ENCODE measurements at regions not wholly inside any gene's neighbourhood (a gene's known extent, or its start where the extent isn't known, plus 50 kb on each side); places are given as distances from the start of the nearest gene placed in this dataset.

DNA sequence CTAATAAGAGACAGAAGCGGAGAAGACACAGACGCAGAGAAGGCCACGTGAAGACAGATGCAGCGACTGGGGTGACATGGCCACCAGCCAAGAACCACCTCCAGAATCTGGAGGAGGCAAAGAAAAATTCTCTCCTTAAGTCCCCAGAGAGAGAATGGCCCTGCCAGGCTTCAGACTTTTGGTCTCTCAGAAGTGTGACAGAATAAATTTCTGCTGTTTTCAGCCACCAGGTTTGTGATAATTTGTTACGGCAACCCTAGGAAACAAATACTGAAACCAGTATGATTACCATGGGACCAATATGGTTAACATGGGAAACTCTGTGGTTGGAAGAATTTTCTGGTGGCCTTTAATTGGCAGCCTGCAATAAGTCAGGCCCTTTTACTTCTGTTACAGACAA, 63.9 kb upstream of the DOCK9 start:
- H3K27me3 ChIP-seq (ENCODE audit: control insufficient read depth, insufficient read depth, low read length): no peaks in the 10 kb centered on the region
- H3K9ac ChIP-seq (ENCODE audit: low read length): no peak overlapping the region
- H3K36me3 ChIP-seq (ENCODE audit: control insufficient read depth, insufficient read depth, low read length): no peaks in the 10 kb centered on the region
- peaks cover 37% of the 10 kb centered on the region for H3K4me1 ChIP-seq (ENCODE audit: control insufficient read depth, insufficient read depth, low read length)
- no peak overlapping the region for H3K4me3 ChIP-seq (ENCODE audit: low read length)
- no peaks in the 10 kb centered on the region for H3K9me3 ChIP-seq (ENCODE audit: control insufficient read depth, low read length)

DNA sequence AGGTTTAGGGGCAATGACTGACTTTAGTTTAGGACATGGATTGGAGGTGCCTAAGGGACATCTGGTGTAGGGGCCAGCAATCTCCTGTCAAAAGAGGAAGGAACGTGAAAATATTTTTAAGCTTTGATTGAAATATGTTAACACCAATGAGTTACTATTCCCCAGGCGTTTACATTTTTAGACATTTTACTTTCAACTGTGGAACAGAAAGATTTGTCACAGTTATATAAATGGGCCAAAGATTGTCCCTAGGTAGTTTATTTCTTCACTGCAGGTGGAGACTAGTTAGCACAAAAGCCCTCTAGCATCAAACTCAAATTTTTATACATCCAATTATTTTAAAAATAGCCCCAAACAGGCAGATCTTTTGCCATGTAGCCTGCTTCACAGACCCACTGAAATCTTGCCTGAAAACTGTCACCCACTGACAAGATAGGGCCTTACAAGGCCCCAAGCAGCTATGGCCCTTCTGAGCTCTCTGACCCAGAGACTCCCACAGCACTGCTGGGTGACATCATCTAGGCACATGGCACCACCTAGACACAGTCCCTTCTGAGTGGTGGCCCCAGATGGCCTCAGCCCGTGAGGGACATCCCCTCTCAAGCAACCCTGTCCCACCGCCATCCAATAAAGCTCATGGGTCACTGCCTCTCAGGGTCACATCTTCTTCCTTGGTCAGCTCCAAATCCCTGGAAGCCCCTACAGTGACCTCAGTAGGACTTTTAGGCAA, 64.8 kb upstream of the DOCK9 start:
- no peaks in the 10 kb centered on the region for H3K27me3 ChIP-seq (ENCODE audit: control insufficient read depth, insufficient read depth, low read length)
- H3K9ac ChIP-seq (ENCODE audit: low read length): no peak overlapping the region
- no peaks in the 10 kb centered on the region for H3K9me3 ChIP-seq (ENCODE audit: control insufficient read depth, low read length)
- H3K4me3 ChIP-seq (ENCODE audit: low read length): no peak overlapping the region
- no peaks in the 10 kb centered on the region for H3K36me3 ChIP-seq (ENCODE audit: control insufficient read depth, insufficient read depth, low read length)
- peaks cover 39% of the 10 kb centered on the region for H3K4me1 ChIP-seq (ENCODE audit: control insufficient read depth, insufficient read depth, low read length)

DNA sequence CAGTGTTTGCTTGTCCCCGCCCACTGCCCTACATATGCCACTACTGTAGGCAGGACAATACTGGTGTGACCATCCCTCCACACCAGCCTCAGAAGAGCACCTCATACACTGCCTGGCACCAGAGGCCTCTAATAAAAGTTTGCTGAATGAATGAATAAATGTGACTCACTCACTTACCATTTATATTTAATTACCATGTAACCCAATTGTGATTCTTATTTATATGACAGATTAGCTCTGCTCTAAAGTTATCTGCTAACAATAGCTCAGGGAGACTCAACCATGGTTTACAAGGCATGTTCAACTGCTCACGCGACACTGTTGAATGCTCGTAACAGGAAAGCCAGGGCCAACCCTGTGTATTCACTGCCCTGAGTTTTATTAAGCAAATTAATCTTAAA, 66.0 kb upstream of the DOCK9 start:
- H3K4me1 ChIP-seq (ENCODE audit: control insufficient read depth, insufficient read depth, low read length): peaks cover 39% of the 10 kb centered on the region
- no peaks in the 10 kb centered on the region for H3K27me3 ChIP-seq (ENCODE audit: control insufficient read depth, insufficient read depth, low read length)
- H3K36me3 ChIP-seq (ENCODE audit: control insufficient read depth, insufficient read depth, low read length): no peaks in the 10 kb centered on the region

DNA sequence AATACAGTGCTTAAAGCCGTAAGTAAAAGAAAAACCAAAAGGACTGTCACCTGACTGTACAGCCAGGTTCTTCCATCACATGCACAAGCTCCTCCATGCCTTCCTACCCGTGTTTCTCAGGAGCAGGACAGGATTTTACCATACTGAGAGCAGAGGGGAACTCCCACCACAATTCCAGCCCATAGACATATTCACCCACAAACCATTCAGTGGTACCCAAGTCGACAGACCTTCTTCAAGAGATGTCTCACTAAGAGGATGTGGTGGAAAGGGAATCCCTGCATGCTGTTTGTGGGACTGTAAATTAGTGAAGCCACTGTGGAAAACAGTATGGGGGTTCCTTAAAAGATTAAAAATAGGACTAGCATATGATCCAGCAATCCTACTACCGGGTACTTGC, 66.9 kb upstream of the DOCK9 start:
- Histone ChIP-seq H3K9ac (ENCODE audit: low read length) (no peak overlapping the region), H3K27me3 (ENCODE audit: control insufficient read depth, insufficient read depth, low read length) (no peaks in the 10 kb centered on the region), H3K36me3 (ENCODE audit: control insufficient read depth, insufficient read depth, low read length) (no peaks in the 10 kb centered on the region), H3K4me1 (ENCODE audit: control insufficient read depth, insufficient read depth, low read length) (peaks cover 39% of the 10 kb centered on the region), H3K4me3 (ENCODE audit: low read length) (no peak overlapping the region), H3K9me3 (ENCODE audit: control insufficient read depth, low read length) (no peaks in the 10 kb centered on the region)

More for the DNA sequence above, 66.0 kb upstream of the DOCK9 start:
- no peak overlapping the region for H3K4me3 ChIP-seq (ENCODE audit: low read length)
- H3K9ac ChIP-seq (ENCODE audit: low read length): no peak overlapping the region
- H3K9me3 ChIP-seq (ENCODE audit: control insufficient read depth, low read length): no peaks in the 10 kb centered on the region

DNA sequence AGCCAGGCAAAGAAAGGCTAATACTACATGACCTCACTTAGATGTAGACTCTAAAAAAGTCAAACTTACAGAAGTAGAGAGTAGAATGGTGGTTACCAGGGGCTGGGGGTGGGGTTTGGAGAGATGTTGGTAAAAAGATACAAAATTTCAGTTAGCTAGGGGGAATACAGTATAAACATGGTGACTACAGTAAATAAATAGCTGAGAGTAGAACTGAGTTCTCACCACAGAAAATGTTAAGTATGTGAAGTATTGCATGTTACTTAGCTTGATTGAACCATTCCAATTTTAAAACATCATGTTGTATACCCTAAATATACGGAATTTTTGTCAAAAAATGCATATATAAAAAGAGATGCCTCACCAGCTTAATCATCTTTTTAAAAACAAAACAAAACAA, 67.5 kb upstream of the DOCK9 start:
- H3K9me3 ChIP-seq (ENCODE audit: control insufficient read depth, low read length): no peaks in the 10 kb centered on the region
- H3K4me3 ChIP-seq (ENCODE audit: low read length): no peak overlapping the region
- H3K9ac ChIP-seq (ENCODE audit: low read length): no peak overlapping the region
- H3K4me1 ChIP-seq (ENCODE audit: control insufficient read depth, insufficient read depth, low read length): peaks cover 35% of the 10 kb centered on the region
- no peaks in the 10 kb centered on the region for H3K36me3 ChIP-seq (ENCODE audit: control insufficient read depth, insufficient read depth, low read length)
- no peaks in the 10 kb centered on the region for H3K27me3 ChIP-seq (ENCODE audit: control insufficient read depth, insufficient read depth, low read length)

DNA sequence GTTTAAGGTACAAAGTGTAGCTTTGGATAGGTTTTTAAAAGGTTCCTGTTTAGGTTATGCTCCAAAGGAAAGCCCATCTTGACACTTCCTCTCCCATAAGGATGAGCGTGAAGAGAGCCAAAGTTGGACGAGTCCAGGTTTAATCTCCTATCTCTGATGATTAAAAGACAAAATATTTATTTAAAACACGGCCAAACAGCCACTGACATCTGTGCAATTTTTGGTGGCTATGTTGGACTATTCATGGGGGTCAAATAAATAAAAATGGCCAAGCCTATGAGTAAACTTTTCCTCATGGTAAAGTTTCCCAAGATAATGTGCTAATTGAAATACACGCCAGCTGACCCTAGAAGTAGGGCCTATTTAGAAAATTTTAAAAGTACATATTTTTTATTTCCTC, 69.0 kb upstream of the DOCK9 start:
- H3K9me3 ChIP-seq (ENCODE audit: control insufficient read depth, low read length): no peaks in the 10 kb centered on the region
- H3K9ac ChIP-seq (ENCODE audit: low read length): no peak overlapping the region
- H3K4me3 ChIP-seq (ENCODE audit: low read length): no peak overlapping the region
- H3K4me1 ChIP-seq (ENCODE audit: control insufficient read depth, insufficient read depth, low read length): peaks cover 30% of the 10 kb centered on the region
- H3K36me3 ChIP-seq (ENCODE audit: control insufficient read depth, insufficient read depth, low read length): no peaks in the 10 kb centered on the region
- H3K27me3 ChIP-seq (ENCODE audit: control insufficient read depth, insufficient read depth, low read length): no peaks in the 10 kb centered on the region

DNA sequence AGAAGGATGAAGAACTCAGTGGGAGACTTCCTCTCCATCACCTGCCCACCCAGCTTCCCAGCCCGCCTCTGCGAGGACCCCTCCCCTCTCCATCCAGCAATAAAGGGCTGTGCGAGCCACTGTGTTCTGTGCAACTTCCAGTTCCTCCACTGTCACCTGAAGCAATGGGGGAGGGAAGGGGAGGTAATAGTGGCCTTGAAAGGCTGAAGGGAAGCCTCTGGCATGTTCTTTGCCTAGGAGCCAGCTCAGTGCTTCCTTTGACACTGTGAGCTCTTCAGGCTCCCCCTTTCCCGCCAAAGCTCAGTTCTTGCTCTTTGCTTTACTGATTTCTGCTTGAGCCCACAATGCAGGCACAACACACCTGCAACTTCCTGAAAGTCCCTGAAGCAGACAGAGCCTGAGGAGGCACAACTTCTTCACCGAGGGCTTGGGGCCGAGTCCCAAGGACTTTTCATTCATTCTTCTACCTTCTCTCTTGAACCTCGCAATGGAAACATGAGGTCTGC, 73.2 kb upstream of the DOCK9 start:
- Histone ChIP-seq H3K27me3 (ENCODE audit: control insufficient read depth, insufficient read depth, low read length) (no peaks in the 10 kb centered on the region), H3K4me1 (ENCODE audit: control insufficient read depth, insufficient read depth, low read length) (peaks cover 15% of the 10 kb centered on the region)

DNA sequence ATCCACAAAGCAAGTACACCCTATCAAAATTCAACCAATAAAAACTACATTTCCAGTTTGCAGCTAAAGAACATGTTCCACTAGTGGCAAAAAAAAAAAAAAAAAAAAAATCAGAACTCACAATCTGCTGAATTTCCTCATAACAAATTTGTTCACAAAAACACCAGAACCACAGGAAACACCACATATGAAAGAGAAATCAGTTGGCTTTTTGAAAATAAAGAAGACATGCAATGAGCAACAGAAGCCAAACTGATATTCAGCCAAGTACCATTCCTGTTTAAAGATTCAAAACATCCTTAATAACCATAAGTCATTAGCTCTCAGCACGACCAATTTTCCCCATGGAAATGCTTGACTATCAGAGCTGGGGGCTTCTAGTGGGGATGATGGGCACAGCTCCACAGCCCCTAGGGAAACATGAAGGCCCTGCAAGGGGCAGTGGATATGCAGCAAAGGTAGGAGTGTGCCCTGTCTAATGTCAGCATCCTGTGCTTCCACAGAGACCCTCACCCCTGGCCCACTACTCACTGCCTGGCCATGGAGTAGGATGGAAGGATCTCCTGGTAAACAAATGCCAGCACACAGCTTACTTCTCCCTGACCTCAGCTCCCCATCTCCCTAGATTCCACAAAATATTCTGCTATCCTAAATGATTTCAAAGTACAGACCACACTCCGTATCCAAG, 74.0 kb upstream of the DOCK9 start:
- Histone ChIP-seq H3K36me3 (ENCODE audit: control insufficient read depth, insufficient read depth, low read length) (no peaks in the 10 kb centered on the region), H3K9ac (ENCODE audit: low read length) (no peak overlapping the region), H3K9me3 (ENCODE audit: control insufficient read depth, low read length) (no peaks in the 10 kb centered on the region), H3K4me3 (ENCODE audit: low read length) (no peak overlapping the region), H3K27me3 (ENCODE audit: control insufficient read depth, insufficient read depth, low read length) (no peaks in the 10 kb centered on the region), H3K4me1 (ENCODE audit: control insufficient read depth, insufficient read depth, low read length) (peaks cover 13% of the 10 kb centered on the region)

More for the DNA sequence above, 73.2 kb upstream of the DOCK9 start:
- H3K4me3 ChIP-seq (ENCODE audit: low read length): no peak overlapping the region
- no peak overlapping the region for H3K9ac ChIP-seq (ENCODE audit: low read length)
- no peaks in the 10 kb centered on the region for H3K36me3 ChIP-seq (ENCODE audit: control insufficient read depth, insufficient read depth, low read length)
- H3K9me3 ChIP-seq (ENCODE audit: control insufficient read depth, low read length): no peaks in the 10 kb centered on the region

DNA sequence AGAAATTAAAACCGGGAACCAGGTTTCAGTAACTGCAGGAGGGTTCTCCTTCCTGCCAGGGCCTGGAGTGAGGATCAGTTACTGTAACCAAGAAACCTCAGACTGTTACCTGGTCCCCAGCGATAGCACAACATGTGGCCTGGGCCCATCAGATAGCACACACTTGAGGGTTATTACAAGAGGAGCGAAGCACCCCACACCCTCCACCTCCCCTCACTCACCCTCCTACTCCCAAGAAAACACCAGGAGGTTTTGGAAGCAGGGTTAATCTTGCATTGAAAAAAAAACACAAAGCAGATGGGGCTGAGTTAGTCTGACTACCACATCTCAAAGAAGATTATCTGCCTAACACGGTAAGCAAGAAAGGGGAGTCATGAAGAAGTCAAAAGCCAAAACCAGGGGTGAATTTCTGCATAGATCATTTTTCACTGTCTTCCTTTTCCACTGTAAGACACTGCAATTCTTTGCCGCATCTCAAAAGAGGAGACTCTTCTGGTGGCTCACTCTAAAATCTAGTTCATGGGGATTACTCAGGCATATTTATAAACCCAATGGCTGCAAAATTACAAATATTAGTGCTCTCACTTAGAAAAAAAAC, 75.9 kb upstream of the DOCK9 start:
- Histone ChIP-seq H3K36me3 (ENCODE audit: control insufficient read depth, insufficient read depth, low read length) (no peaks in the 10 kb centered on the region), H3K9ac (ENCODE audit: low read length) (no peak overlapping the region), H3K27me3 (ENCODE audit: control insufficient read depth, insufficient read depth, low read length) (no peaks in the 10 kb centered on the region), H3K9me3 (ENCODE audit: control insufficient read depth, low read length) (no peaks in the 10 kb centered on the region), H3K4me1 (ENCODE audit: control insufficient read depth, insufficient read depth, low read length) (peaks cover 17% of the 10 kb centered on the region), H3K4me3 (ENCODE audit: low read length) (no peak overlapping the region)

DNA sequence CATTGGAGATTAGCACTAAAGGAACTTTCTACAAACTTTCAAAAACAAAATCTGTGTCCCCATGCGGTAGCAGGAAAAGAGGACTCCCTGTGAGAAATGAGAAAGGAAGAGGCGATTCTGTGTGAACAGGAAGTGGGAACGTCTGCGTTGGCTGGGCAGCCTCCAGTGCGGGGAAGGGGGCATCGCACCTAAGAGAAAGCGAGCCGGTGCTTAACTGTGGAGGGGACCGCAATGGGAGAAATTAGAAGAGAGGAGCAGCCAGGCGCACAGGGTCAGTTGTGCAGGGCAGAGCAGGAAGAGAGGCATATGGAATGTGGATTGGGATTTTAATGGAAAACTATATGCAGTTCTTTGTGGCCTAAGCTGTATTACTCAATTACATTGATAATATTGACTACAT, 77.4 kb upstream of the DOCK9 start:
- Histone ChIP-seq H3K4me1 (ENCODE audit: control insufficient read depth, insufficient read depth, low read length) (peaks cover 17% of the 10 kb centered on the region), H3K9me3 (ENCODE audit: control insufficient read depth, low read length) (no peaks in the 10 kb centered on the region), H3K9ac (ENCODE audit: low read length) (no peak overlapping the region), H3K36me3 (ENCODE audit: control insufficient read depth, insufficient read depth, low read length) (no peaks in the 10 kb centered on the region), H3K27me3 (ENCODE audit: control insufficient read depth, insufficient read depth, low read length) (no peaks in the 10 kb centered on the region), H3K4me3 (ENCODE audit: low read length) (no peak overlapping the region)

DNA sequence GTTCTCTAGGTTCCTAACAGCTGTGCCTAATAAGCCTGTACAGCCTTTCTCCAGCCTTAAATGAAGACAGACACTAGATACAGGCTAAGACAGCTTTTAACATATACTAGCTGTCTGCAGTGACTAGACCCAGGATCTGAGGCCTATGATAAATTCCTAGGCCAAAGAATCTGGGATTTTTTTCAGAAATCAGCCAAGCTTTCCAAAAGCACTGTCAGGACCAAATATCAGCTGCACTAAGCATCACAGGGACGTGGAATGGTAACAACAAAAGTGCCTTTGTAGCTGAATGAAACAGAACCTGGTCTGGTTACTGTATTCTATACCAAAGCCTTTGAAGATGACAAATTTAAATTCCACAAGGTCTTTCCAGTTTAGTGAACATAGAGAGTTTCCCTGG, 77.9 kb upstream of the DOCK9 start:
- no peak overlapping the region for H3K9ac ChIP-seq (ENCODE audit: low read length)
- H3K27me3 ChIP-seq (ENCODE audit: control insufficient read depth, insufficient read depth, low read length): no peaks in the 10 kb centered on the region
- H3K9me3 ChIP-seq (ENCODE audit: control insufficient read depth, low read length): no peaks in the 10 kb centered on the region
- no peak overlapping the region for H3K4me3 ChIP-seq (ENCODE audit: low read length)
- peaks cover 17% of the 10 kb centered on the region for H3K4me1 ChIP-seq (ENCODE audit: control insufficient read depth, insufficient read depth, low read length)
- H3K36me3 ChIP-seq (ENCODE audit: control insufficient read depth, insufficient read depth, low read length): no peaks in the 10 kb centered on the region

DNA sequence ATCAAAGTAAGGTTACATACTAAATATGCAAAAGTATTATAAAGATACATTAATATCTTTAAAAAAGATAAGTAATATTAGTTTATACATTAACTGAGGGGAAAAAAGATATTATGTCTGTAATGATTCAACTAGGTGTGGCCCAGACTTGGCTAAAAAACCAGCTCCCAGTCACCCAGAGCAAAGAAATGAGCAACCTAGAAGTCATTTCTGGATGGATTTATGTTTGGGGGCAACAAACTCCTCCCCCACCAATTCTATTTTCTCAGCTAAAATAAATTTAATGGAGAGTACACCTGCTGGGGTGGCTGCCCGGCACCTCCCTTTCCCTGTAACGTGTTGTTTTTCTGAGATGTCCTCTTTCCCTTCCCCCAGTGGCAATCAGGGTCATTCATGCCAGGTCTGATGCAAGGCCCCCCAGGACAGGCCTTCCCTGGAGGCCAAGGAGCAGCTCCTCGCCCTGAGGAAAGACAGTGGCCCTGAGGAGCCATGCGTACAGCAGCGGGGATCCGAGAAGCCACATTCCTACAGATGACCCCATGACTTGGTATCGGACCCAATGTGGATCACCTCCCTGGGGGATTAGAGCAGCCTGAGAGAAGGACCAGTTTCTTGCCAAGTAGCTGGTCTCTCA, 78.6 kb upstream of the DOCK9 start:
- Histone ChIP-seq H3K9me3 (ENCODE audit: control insufficient read depth, low read length) (no peaks in the 10 kb centered on the region), H3K9ac (ENCODE audit: low read length) (no peak overlapping the region), H3K27me3 (ENCODE audit: control insufficient read depth, insufficient read depth, low read length) (no peaks in the 10 kb centered on the region), H3K36me3 (ENCODE audit: control insufficient read depth, insufficient read depth, low read length) (no peaks in the 10 kb centered on the region), H3K4me1 (ENCODE audit: control insufficient read depth, insufficient read depth, low read length) (peaks cover 17% of the 10 kb centered on the region), H3K4me3 (ENCODE audit: low read length) (no peak overlapping the region)
